ENCODE measurements at regions not wholly inside any gene's neighbourhood (a gene's known extent, or its start where the extent isn't known, plus 50 kb on each side); places are given as distances from the start of the nearest gene placed in this dataset.

- TF ChIP-seq CTCF (IDR thresholded peaks at IDR 0.05; ENCODE audit: low read depth, low read length, missing input control) (no peak), GABPA (IDR thresholded peaks at IDR 0.05 in 1 of 2, conservative IDR thresholded peaks at IDR 0.05 in 1 of 2) (no peak), FOXA2 (IDR thresholded peaks at IDR 0.05) (no peak), HNF4A (conservative IDR thresholded peaks at IDR 0.05) (no peak), NR2F2 (IDR thresholded peaks at IDR 0.05) (no peak), RAD21 (IDR thresholded peaks at IDR 0.05) (no peak)
These were observed 93.7 kb upstream of the CAV2 start (continued) for GRCh38 chr7:116405810-116406209.

GRCh38 chr7:116407165-116407564, 92.4 kb upstream of the CAV2 start:
- Histone ChIP-seq H3K9ac (ENCODE audit: low read depth in 1 of 2, low read length in 2 of 2) (no peak overlapping the region), H3K4me3 (ENCODE audit: low read depth in 1 of 3, low read length in 3 of 3) (no peak overlapping the region), H3K27me3 (ENCODE audit: control insufficient read depth in 4 of 4, insufficient read depth in 4 of 4, low read length in 3 of 4) (no peaks in the 10 kb centered on the region), H3K4me1 (ENCODE audit: control insufficient read depth in 4 of 4, insufficient read depth in 4 of 4, low read length in 3 of 4) (no peaks in the 10 kb centered on the region), H3K9me3 (ENCODE audit: control insufficient read depth in 4 of 4, low read length in 3 of 4) (no peaks in the 10 kb centered on the region), H3K27ac (ENCODE audit: low read depth in 1 of 2, low read length in 2 of 2) (no peak overlapping the region), H3K36me3 (ENCODE audit: control insufficient read depth in 4 of 4, insufficient read depth in 3 of 4, low read depth in 1 of 4, low read length in 3 of 4) (no peaks in the 10 kb centered on the region)
- no peak for TF ChIP-seq SP1 (IDR thresholded peaks at IDR 0.05)
- TF ChIP-seq FOXA1 (IDR thresholded peaks at IDR 0.05) = no peak
- TF ChIP-seq NR2F2 (IDR thresholded peaks at IDR 0.05) = no peak
- TF ChIP-seq FOXA2 (IDR thresholded peaks at IDR 0.05) = no peak
- no peak for TF ChIP-seq EGR1 (IDR thresholded peaks at IDR 0.05; ENCODE audit: low read depth in 2 of 2)
- no peak for TF ChIP-seq JUND (IDR thresholded peaks at IDR 0.05)
- no peak for TF ChIP-seq HNF4A (conservative IDR thresholded peaks at IDR 0.05)
- no peak for TF ChIP-seq RAD21 (IDR thresholded peaks at IDR 0.05)
- TF ChIP-seq ATF3 (IDR thresholded peaks at IDR 0.05) = no peak
- no peak for TF ChIP-seq CTCF (IDR thresholded peaks at IDR 0.05; ENCODE audit: low read depth, low read length, missing input control)
- TF ChIP-seq HNF4G (IDR thresholded peaks at IDR 0.05) = no peak
- no peak for TF ChIP-seq TAF1 (conservative IDR thresholded peaks at IDR 0.05)
- no peak for TF ChIP-seq REST (IDR thresholded peaks at IDR 0.05)
- no peak for TF ChIP-seq RXRA (IDR thresholded peaks at IDR 0.05)
- no peak for TF ChIP-seq GABPA (IDR thresholded peaks at IDR 0.05 in 1 of 2, conservative IDR thresholded peaks at IDR 0.05 in 1 of 2)
- no peak for TF ChIP-seq YY1 (IDR thresholded peaks at IDR 0.05)
- TF ChIP-seq ZBTB33 (IDR thresholded peaks at IDR 0.05) = no peak
- no peak for DNase-seq (ENCODE audit: low spot score)
- 95% methylated on average over 3 of the region's 3 CpGs for WGBS
